Fibroblast of upper back skin (primary cell): ENCODE measurements at regions not wholly inside any gene's neighbourhood (a gene's known extent, or its start where the extent isn't known, plus 50 kb on each side); places are given as distances from the start of the nearest gene placed in this dataset.
A peak's percentile ranks its signal among the peaks of the same experiment; 100 is the strongest.

ENCODE experiments used
- DNase-seq: peaks from one replicate; pipeline ENCODE4 v3.0.0-alpha.2; 2013

GRCh38 chr20:40203032-40203431 lies 486.0 kb downstream of the MAFB start:
- no peak for DNase-seq

GRCh38 chr20:40197691-40198090 lies 491.3 kb downstream of the MAFB start:
- DNase-seq = peak; percentile 25

GRCh38 chr20:40196846-40197436 lies 492.1 kb downstream of the MAFB start:
- DNase-seq = no peak

- DNase-seq = no peak
Observed at GRCh38 chr20:40195742-40196141, 493.3 kb downstream of the MAFB start.

- DNase-seq = no peak
Observed at GRCh38 chr20:40192529-40192928, 496.5 kb downstream of the MAFB start.

- DNase-seq = no peak
Observed at GRCh38 chr20:40192081-40192480, 497.0 kb downstream of the MAFB start.

GRCh38 chr20:40191573-40191972 lies 497.5 kb downstream of the MAFB start:
- no peak for DNase-seq

GRCh38 chr20:40189621-40190020 lies 499.4 kb downstream of the MAFB start:
- DNase-seq = peak; percentile 3

GRCh38 chr20:40188319-40188718 lies 500.7 kb downstream of the MAFB start:
- no peak for DNase-seq

- no peak for DNase-seq
Observed at GRCh38 chr20:40186826-40187225, 502.2 kb downstream of the MAFB start.

GRCh38 chr20:40181676-40182075 lies 507.4 kb downstream of the MAFB start:
- no peak for DNase-seq

- no peak for DNase-seq
Observed at GRCh38 chr20:40176098-40176841, 512.8 kb downstream of the MAFB start.

GRCh38 chr20:40175296-40175695 lies 513.7 kb downstream of the MAFB start:
- DNase-seq = no peak

- no peak for DNase-seq
Observed at GRCh38 chr20:40173872-40174271, 515.2 kb downstream of the MAFB start.

GRCh38 chr20:40168981-40169620 lies 519.9 kb downstream of the MAFB start:
- no peak for DNase-seq

- no peak for DNase-seq
Observed at GRCh38 chr20:40161391-40161790, 527.6 kb downstream of the MAFB start.

- DNase-seq = peak; percentile 48
Observed at GRCh38 chr20:40160097-40160550, 528.9 kb downstream of the MAFB start.

- DNase-seq = no peak
Observed at GRCh38 chr20:40159276-40159675, 529.8 kb downstream of the MAFB start.

- no peak for DNase-seq
Observed at GRCh38 chr20:40156600-40157317, 532.3 kb downstream of the MAFB start.

- DNase-seq = no peak
Observed at GRCh38 chr20:40154514-40154913, 534.5 kb downstream of the MAFB start.

GRCh38 chr20:40148886-40149285 lies 540.1 kb downstream of the MAFB start:
- DNase-seq = no peak

GRCh38 chr20:40146071-40146470 lies 543.0 kb downstream of the MAFB start:
- DNase-seq = no peak

GRCh38 chr20:40144581-40144980 lies 544.5 kb downstream of the MAFB start:
- no peak for DNase-seq

GRCh38 chr20:40134176-40134575 lies 554.9 kb downstream of the MAFB start:
- no peak for DNase-seq
